ENCODE measurements at regions not wholly inside any gene's neighbourhood (a gene's known extent, or its start where the extent isn't known, plus 50 kb on each side); places are given as distances from the start of the nearest gene placed in this dataset.

DNA sequence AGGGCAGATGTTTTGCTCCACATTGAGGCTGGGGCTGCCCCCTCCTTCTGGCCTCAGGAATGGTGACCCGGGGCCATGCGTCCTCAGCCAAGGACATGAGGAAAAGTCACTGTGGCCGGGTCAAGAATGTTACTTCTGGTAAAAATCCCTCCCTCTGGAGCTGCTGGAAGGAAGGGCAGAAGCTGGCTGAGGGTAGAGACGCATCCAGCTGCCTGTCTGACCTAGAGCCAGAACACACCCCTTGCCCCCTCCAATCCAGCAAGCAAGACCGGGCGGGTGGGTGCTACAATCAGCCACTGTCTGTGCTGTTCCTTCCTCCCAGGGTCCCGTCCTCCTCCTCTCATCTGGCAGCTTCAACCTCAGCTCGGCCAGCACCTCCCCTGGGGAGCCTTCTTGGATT lies 59.0 kb downstream of the PTPRS start:
- no peak for TF ChIP-seq ZNF619 (CRISPR knock-in tag; IDR thresholded peaks at IDR 0.05)
- TF ChIP-seq, protein P1, sequence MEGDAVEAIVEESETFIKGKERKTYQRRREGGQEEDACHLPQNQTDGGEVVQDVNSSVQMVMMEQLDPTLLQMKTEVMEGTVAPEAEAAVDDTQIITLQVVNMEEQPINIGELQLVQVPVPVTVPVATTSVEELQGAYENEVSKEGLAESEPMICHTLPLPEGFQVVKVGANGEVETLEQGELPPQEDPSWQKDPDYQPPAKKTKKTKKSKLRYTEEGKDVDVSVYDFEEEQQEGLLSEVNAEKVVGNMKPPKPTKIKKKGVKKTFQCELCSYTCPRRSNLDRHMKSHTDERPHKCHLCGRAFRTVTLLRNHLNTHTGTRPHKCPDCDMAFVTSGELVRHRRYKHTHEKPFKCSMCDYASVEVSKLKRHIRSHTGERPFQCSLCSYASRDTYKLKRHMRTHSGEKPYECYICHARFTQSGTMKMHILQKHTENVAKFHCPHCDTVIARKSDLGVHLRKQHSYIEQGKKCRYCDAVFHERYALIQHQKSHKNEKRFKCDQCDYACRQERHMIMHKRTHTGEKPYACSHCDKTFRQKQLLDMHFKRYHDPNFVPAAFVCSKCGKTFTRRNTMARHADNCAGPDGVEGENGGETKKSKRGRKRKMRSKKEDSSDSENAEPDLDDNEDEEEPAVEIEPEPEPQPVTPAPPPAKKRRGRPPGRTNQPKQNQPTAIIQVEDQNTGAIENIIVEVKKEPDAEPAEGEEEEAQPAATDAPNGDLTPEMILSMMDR (CRISPR knock-in tag; IDR thresholded peaks at IDR 0.05), result no peak

Measured in HepG2 (cell line).